DND-41 (cell line): ENCODE measurements at regions not wholly inside any gene's neighbourhood (a gene's known extent, or its start where the extent isn't known, plus 50 kb on each side); places are given as distances from the start of the nearest gene placed in this dataset.

ENCODE experiments used
- ATAC-seq: fragments of 200-7000 bp; cut with Tn5 transposase; 3 replicates; pipeline ENCODE4 v1.9.1; 2021; ENCODE audit warnings: low read depth; ENCODE audit not compliant: insufficient read depth
- DNase-seq: peaks from one replicate; pipeline ENCODE4 v3.0.0-alpha.2; 2020
- H2AFZ ChIP-seq: 2 replicates; pipeline ENCODE4 v1.6.0; 2012; ENCODE audit warnings: low read depth, low read length
- H3K27ac ChIP-seq: 2 replicates; pipeline ENCODE4 v1.5.1; 2012; ENCODE audit warnings: low read length, inconsistent platforms
- H3K27me3 ChIP-seq: fragments of 200-600 bp; sonication (generic); 2 replicates; pipeline ENCODE4 v1.6.0; 2012; ENCODE audit warnings: low read length, mild to moderate bottlenecking, inconsistent platforms; ENCODE audit not compliant: insufficient read depth, poor library complexity
- H3K36me3 ChIP-seq: 2 replicates; pipeline ENCODE4 v1.5.1; 2012; ENCODE audit warnings: low read length, inconsistent platforms; ENCODE audit not compliant: insufficient read depth
- H3K4me1 ChIP-seq: 2 replicates; pipeline ENCODE4 v1.5.1; 2012; ENCODE audit warnings: mild to moderate bottlenecking, low read length; ENCODE audit not compliant: insufficient read depth
- H3K4me2 ChIP-seq: 2 replicates; pipeline ENCODE4 v1.6.0; 2012; ENCODE audit warnings: mild to moderate bottlenecking, moderate library complexity, low read length, inconsistent platforms; ENCODE audit not compliant: insufficient read depth
- H3K4me3 ChIP-seq, 2 experiments: fragments of 200-600 bp in 1 of 2; shearing (Covaris generic) in 1 of 2; 2 replicates each; pipeline ENCODE4 v1.5.1; 2012 to 2016; ENCODE audit warnings: inconsistent platforms in 2 of 2, low read length in 2 of 2, mild to moderate bottlenecking in 2 of 2, low read depth in 1 of 2, moderate library complexity in 1 of 2
- H3K79me2 ChIP-seq: 2 replicates; pipeline ENCODE4 v1.6.0; 2012; ENCODE audit warnings: low read length, inconsistent platforms; ENCODE audit not compliant: insufficient read depth
- H3K9ac ChIP-seq: 2 replicates; pipeline ENCODE4 v1.6.0; 2012; ENCODE audit warnings: low read depth, mild to moderate bottlenecking, inconsistent platforms, low read length, moderate library complexity
- H3K9me3 ChIP-seq: 2 replicates; pipeline ENCODE4 v1.5.1; 2012; ENCODE audit warnings: low read length, moderate library complexity, mild to moderate bottlenecking, inconsistent platforms; ENCODE audit not compliant: insufficient read depth, severe bottlenecking
- H4K20me1 ChIP-seq: 2 replicates; pipeline ENCODE4 v1.6.0; 2012; ENCODE audit warnings: low read length; ENCODE audit not compliant: insufficient read depth
- EZH2 ChIP-seq: IDR thresholded peaks from 3 replicates; pipeline ENCODE4 v1.6.1; 2012; ENCODE audit warnings: borderline replicate concordance, low read depth, mild to moderate bottlenecking, moderate library complexity, low read length, inconsistent platforms; ENCODE audit not compliant: severe bottlenecking
- TF ChIP-seq, protein P1 (sequence below): IDR thresholded peaks from 2 replicates; pipeline ENCODE4 v1.5.1; 2012; ENCODE audit warnings: borderline replicate concordance, low read length, moderate library complexity, mild to moderate bottlenecking; ENCODE audit not compliant: poor library complexity, severe bottlenecking; ENCODE audit errors: extremely low read depth

- no peak for ATAC-seq
- Histone ChIP-seq H2AFZ (no peak overlapping the region), H3K4me1 (no peaks in the 10 kb centered on the region), H3K9ac (no peak overlapping the region), H3K9me3 (no peaks in the 10 kb centered on the region), H3K79me2 (no peaks in the 10 kb centered on the region), H3K27me3 (peaks cover 17% of the 10 kb centered on the region), H3K27ac (no peak overlapping the region), H3K36me3 (no peaks in the 10 kb centered on the region), H3K4me2 (no peak overlapping the region), H4K20me1 (no peaks in the 10 kb centered on the region), H3K4me3 (no peak overlapping the region)
- TF ChIP-seq, protein P1, sequence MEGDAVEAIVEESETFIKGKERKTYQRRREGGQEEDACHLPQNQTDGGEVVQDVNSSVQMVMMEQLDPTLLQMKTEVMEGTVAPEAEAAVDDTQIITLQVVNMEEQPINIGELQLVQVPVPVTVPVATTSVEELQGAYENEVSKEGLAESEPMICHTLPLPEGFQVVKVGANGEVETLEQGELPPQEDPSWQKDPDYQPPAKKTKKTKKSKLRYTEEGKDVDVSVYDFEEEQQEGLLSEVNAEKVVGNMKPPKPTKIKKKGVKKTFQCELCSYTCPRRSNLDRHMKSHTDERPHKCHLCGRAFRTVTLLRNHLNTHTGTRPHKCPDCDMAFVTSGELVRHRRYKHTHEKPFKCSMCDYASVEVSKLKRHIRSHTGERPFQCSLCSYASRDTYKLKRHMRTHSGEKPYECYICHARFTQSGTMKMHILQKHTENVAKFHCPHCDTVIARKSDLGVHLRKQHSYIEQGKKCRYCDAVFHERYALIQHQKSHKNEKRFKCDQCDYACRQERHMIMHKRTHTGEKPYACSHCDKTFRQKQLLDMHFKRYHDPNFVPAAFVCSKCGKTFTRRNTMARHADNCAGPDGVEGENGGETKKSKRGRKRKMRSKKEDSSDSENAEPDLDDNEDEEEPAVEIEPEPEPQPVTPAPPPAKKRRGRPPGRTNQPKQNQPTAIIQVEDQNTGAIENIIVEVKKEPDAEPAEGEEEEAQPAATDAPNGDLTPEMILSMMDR: no peak
- no peak for TF ChIP-seq EZH2
- DNase-seq: no peak
These were observed 80.6 kb downstream of the TEX51 start for GRCh38 chr2:126979039-126980003.

DNA sequence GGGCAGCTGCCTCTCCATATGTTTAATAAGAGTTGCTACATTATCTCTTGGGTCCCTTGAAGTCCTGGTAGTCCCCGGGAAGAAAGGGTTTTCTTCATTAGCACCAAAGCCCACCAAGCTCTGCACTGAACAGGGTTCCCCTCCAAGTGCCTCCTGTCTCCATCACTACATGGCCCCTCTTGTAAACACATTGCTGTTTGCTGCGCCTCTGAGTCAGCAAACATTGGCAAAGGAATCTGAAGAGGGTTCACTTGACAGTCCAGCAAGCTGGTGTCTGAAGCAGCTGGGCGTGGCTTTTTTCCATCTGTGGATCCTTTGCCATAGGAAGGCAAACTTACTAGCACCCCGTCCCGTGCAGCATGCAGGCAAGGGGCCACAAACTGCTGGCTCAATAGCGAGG is 82.8 kb downstream of the TEX51 start:
- Histone ChIP-seq H3K27me3 (peaks cover 17% of the 10 kb centered on the region), H3K4me3 (no peak overlapping the region), H2AFZ (no peak overlapping the region), H4K20me1 (no peaks in the 10 kb centered on the region), H3K27ac (no peak overlapping the region), H3K4me2 (no peak overlapping the region), H3K36me3 (no peaks in the 10 kb centered on the region), H3K9me3 (no peaks in the 10 kb centered on the region), H3K79me2 (no peaks in the 10 kb centered on the region), H3K4me1 (no peaks in the 10 kb centered on the region), H3K9ac (no peak overlapping the region)
- no peak for DNase-seq
- TF ChIP-seq EZH2: no peak
- no peak for ATAC-seq

DNA sequence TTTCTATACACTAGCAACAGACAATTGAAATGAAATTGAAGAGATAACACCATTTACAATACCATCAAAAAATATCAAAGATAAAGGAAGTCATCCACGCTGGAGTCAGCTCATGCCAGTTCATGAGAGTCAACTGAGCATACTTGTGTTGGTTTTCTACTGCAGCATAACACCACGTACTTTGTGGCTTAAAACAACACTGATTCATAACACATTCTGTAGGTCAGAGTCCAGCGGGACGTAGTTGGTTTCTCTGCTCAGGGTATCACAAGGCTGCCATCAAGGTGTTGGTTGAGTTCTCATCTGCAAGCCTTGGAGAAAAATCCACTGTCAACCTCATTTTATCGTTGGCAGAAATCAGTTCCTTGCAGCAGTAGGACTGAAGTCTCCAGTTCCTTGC is 84.2 kb downstream of the TEX51 start:
- H3K79me2 ChIP-seq: no peaks in the 10 kb centered on the region
- no peak overlapping the region for H3K9ac ChIP-seq
- H3K9me3 ChIP-seq: no peaks in the 10 kb centered on the region
- ATAC-seq (no peak), DNase-seq (no peak)
- H3K27me3 ChIP-seq: peaks cover 21% of the 10 kb centered on the region
- H3K4me2 ChIP-seq: no peak overlapping the region
- TF ChIP-seq, protein P1: no peak
- TF ChIP-seq EZH2: no peak
- H3K4me1 ChIP-seq: no peaks in the 10 kb centered on the region
- H2AFZ ChIP-seq: no peak overlapping the region
- no peak overlapping the region for H3K27ac ChIP-seq
- H4K20me1 ChIP-seq: no peaks in the 10 kb centered on the region
- no peaks in the 10 kb centered on the region for H3K36me3 ChIP-seq
- H3K4me3 ChIP-seq: no peak overlapping the region

GRCh38 chr2:126986631-126987187 is 88.0 kb downstream of the TEX51 start:
- DNase-seq: no peak
- H3K9me3 ChIP-seq: no peaks in the 10 kb centered on the region
- no peaks in the 10 kb centered on the region for H3K36me3 ChIP-seq
- ATAC-seq: no peak
- peaks cover 7% of the 10 kb centered on the region for H3K27me3 ChIP-seq
- TF ChIP-seq, protein P1: no peak
- no peak for TF ChIP-seq EZH2
- no peak overlapping the region for H2AFZ ChIP-seq
- no peak overlapping the region for H3K4me2 ChIP-seq
- no peaks in the 10 kb centered on the region for H3K4me1 ChIP-seq
- no peaks in the 10 kb centered on the region for H3K79me2 ChIP-seq
- H3K27ac ChIP-seq: no peak overlapping the region
- no peak overlapping the region for H3K9ac ChIP-seq
- no peaks in the 10 kb centered on the region for H4K20me1 ChIP-seq
- H3K4me3 ChIP-seq: no peak overlapping the region
